Endothelial cell of umbilical vein (primary cell): ENCODE measurements at regions not wholly inside any gene's neighbourhood (a gene's known extent, or its start where the extent isn't known, plus 50 kb on each side); places are given as distances from the start of the nearest gene placed in this dataset.

Experiments
- BruUV-seq: library from RNA; stranded (reverse); fragments of 400-500 nt; replicated peaks from 2 replicates; lab custom pipeline; 2021; lab: Mats Ljungman, UMichigan
- CTCF ChIA-PET: fragments of 300-600, 350-600 bp; sonication (Branson Sonifier 250); formaldehyde crosslinking; loops from one replicate; lab custom pipeline; 2021; ENCODE audit warnings: antibody characterized with exemption, inconsistent platforms; lab: Charles Lee
- POLR2A ChIA-PET: fragments of 300-600, 350-600 bp; sonication (Branson Sonifier 250); formaldehyde crosslinking; loops from one replicate; lab custom pipeline; 2021; ENCODE audit warnings: antibody characterized with exemption, inconsistent platforms; lab: Charles Lee
- DNase-seq: peaks from one replicate; pipeline ENCODE4 v3.0.0-alpha.2; 2011; ENCODE audit warnings: low read depth, low spot score
- FAIRE-seq: peaks from 2 replicates; lab custom pipeline; 2011; peaks lifted over from hg19 to GRCh38; lab: Jason Lieb, UNC
- H2AFZ ChIP-seq: 2 replicates; pipeline ENCODE4 v1.6.0; 2012; ENCODE audit warnings: low read depth, low read length, control low read depth, inconsistent platforms
- H3K27ac ChIP-seq: 2 replicates; pipeline ENCODE4 v1.5.1; 2011; ENCODE audit warnings: low read depth, mild to moderate bottlenecking, control low read depth, low read length, moderate library complexity; ENCODE audit not compliant: insufficient read depth
- H3K27me3 ChIP-seq, 2 experiments: 2 replicates each; pipeline versions ENCODE4 v1.6.0 to v1.6.1; 2011; ENCODE audit warnings: low read length in 2 of 2, mixed read lengths in 1 of 2; ENCODE audit not compliant: control insufficient read depth in 2 of 2, insufficient read depth in 2 of 2
- H3K36me3 ChIP-seq, 2 experiments: 2 replicates in 1 of 2; 3 replicates in 1 of 2; pipeline ENCODE4 v1.5.1; 2011; ENCODE audit warnings: low read length in 2 of 2, mild to moderate bottlenecking in 1 of 2, moderate library complexity in 1 of 2; ENCODE audit not compliant: control insufficient read depth in 2 of 2, insufficient read depth in 2 of 2; ENCODE audit errors: extremely low read depth in 1 of 2
- H3K4me1 ChIP-seq: 3 replicates; pipeline ENCODE4 v1.5.1; 2011; ENCODE audit warnings: mild to moderate bottlenecking, low read length; ENCODE audit not compliant: control insufficient read depth, insufficient read depth; ENCODE audit errors: extremely low read depth
- H3K4me2 ChIP-seq: 2 replicates; pipeline ENCODE4 v1.6.1; 2011; ENCODE audit warnings: low read length, control low read depth, mixed read lengths; ENCODE audit not compliant: insufficient read depth
- H3K4me3 ChIP-seq, 3 experiments: fragments of 200-600 bp in 1 of 3; sonication (generic), shearing (Covaris generic) in 1 of 3; replicated peaks in 1 of 3; 2 replicates each; pipeline ENCODE4 v1.5.1; 2011 to 2016; ENCODE audit warnings: control low read depth in 3 of 3, low read length in 3 of 3, mild to moderate bottlenecking in 2 of 3, inconsistent platforms in 1 of 3, low read depth in 1 of 3, moderate library complexity in 1 of 3; ENCODE audit not compliant: insufficient read depth in 1 of 3
- H3K79me2 ChIP-seq: 2 replicates; pipeline ENCODE4 v1.6.0; 2012; ENCODE audit warnings: low read length, inconsistent platforms; ENCODE audit not compliant: control insufficient read depth, insufficient read depth
- H3K9ac ChIP-seq: replicated peaks from 2 replicates; pipeline ENCODE3; 2011; ENCODE audit warnings: low read length, control low read depth; ENCODE audit not compliant: insufficient read depth; ENCODE audit errors: extremely low read depth
- H3K9me1 ChIP-seq: replicated peaks from 3 replicates; pipeline ENCODE4 v1.6.0; 2011; ENCODE audit warnings: mild to moderate bottlenecking, low read length; ENCODE audit not compliant: control insufficient read depth, insufficient read depth; ENCODE audit errors: extremely low read depth
- H3K9me3 ChIP-seq: replicated peaks from 2 replicates; pipeline ENCODE4 v1.5.1; 2012; ENCODE audit warnings: low read length, inconsistent platforms; ENCODE audit not compliant: control insufficient read depth, insufficient read depth
- H4K20me1 ChIP-seq: replicated peaks from 2 replicates; pipeline ENCODE3; 2011; ENCODE audit warnings: mild to moderate bottlenecking, low read length; ENCODE audit not compliant: control insufficient read depth, insufficient read depth; ENCODE audit errors: extremely low read depth
- EZH2 ChIP-seq: IDR thresholded peaks from 2 replicates; pipeline ENCODE4 v1.6.1; 2012; ENCODE audit warnings: borderline replicate concordance, low read depth, mild to moderate bottlenecking, moderate library complexity, low read length, inconsistent platforms; ENCODE audit not compliant: severe bottlenecking
- FOS ChIP-seq: IDR thresholded peaks from 2 replicates; pipeline ENCODE4 v1.6.1; 2011; ENCODE audit warnings: mild to moderate bottlenecking, low read length, moderate library complexity, borderline replicate concordance; ENCODE audit not compliant: insufficient read depth
- JUN ChIP-seq: IDR thresholded peaks from 2 replicates; pipeline ENCODE4 v1.6.1; 2011; ENCODE audit warnings: borderline replicate concordance, low read depth; ENCODE audit not compliant: insufficient read length, insufficient read depth
- MYC ChIP-seq: IDR thresholded peaks from one replicate; pipeline ENCODE4 v1.6.1; 2011; ENCODE audit warnings: mild to moderate bottlenecking, low read depth, low read length
- POLR2A ChIP-seq: IDR thresholded peaks from 2 replicates; pipeline ENCODE4 v1.6.1; 2012; ENCODE audit warnings: low read depth, mild to moderate bottlenecking, control low read depth, low read length
- dilution Hi-C: fragments of 300-500 bp; cut with MboI; formaldehyde crosslinking; loops from one replicate; pipeline ENCODE4 v1.15.0; 2019; ENCODE audit warnings: low sequenced_read_pairs; ENCODE audit not compliant: extremely low pct_ligation_motif_present
- intact Hi-C: fragments of 100-400 bp; cut with micrococcal nuclease; formaldehyde crosslinking; loops from one replicate; pipeline ENCODE4 v1.10.0; 2022
- TF ChIP-seq, protein P1 (sequence below), 2 donors: IDR thresholded peaks; 1 replicate in 1 of 2; 2 replicates in 1 of 2; pipeline ENCODE4 v1.5.1; 2011; ENCODE audit warnings: low read length in 2 of 2, mild to moderate bottlenecking in 2 of 2, moderate library complexity in 2 of 2, control low read depth in 1 of 2, inconsistent platforms in 1 of 2, low read depth in 1 of 2; ENCODE audit not compliant: insufficient read depth in 1 of 2; ENCODE audit errors: extremely low read depth in 1 of 2
- TF ChIP-seq, protein P2 (sequence below): IDR thresholded peaks from 2 replicates; pipeline ENCODE4 v1.6.1; 2011; ENCODE audit not compliant: insufficient read depth, insufficient read length

DNA sequence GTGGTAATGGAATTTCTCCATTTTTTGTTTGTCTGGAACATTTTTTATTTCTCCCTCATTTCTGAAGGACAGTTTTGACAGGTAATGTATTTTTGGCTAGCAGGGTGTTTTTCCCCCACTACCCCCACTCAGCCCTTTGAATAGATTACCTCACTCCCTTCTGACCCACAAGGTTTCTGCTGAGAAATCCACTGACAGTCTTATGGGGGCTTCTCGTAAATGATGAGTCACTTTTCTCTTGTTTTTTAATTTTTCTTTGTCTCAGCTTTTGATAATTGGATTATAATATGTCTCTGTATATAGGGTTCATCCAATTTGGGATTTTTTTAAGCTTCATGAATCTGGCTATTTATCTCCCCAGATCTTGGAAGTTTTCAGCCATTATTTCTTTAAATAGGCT is 74.7 kb upstream of the CCDC71L start:
- Histone ChIP-seq H3K27me3 (no peaks in the 10 kb centered on the region), H2AFZ (no peak overlapping the region), H4K20me1 (no peaks in the 10 kb centered on the region), H3K9me3 (no peaks in the 10 kb centered on the region), H3K36me3 (no peaks in the 10 kb centered on the region), H3K4me2 (no peak overlapping the region), H3K79me2 (no peaks in the 10 kb centered on the region), H3K27ac (no peak overlapping the region), H3K4me3 (no peak overlapping the region), H3K4me1 (peaks cover 28% of the 10 kb centered on the region), H3K9ac (no peak overlapping the region), H3K9me1 (no peaks in the 10 kb centered on the region)
- CTCF ChIA-PET = interaction anchor here (0.7 to 3.2 kb wide), 19 partner anchors 13 to 558 kb away, joined by 3 to 158 read pairs (median 9); partner anchors contain the start of gene CCDC71L
- intact Hi-C loops (loop anchor here (1.0 to 5.0 kb wide), 9 partner anchors 17 to 559 kb away; partner anchors contain the start of gene NAMPT), dilution Hi-C loops (no loop called here)
- POLR2A ChIA-PET = interaction anchor here (1.4 kb wide), 1 partner anchor 75 kb away, joined by 8 read pairs; the partner anchor contains the start of gene CCDC71L
- FAIRE-seq = no peak
- TF ChIP-seq MYC (no peak), EZH2 (no peak), POLR2A (no peak), JUN (no peak), FOS (no peak)
- TF ChIP-seq, protein P1, sequence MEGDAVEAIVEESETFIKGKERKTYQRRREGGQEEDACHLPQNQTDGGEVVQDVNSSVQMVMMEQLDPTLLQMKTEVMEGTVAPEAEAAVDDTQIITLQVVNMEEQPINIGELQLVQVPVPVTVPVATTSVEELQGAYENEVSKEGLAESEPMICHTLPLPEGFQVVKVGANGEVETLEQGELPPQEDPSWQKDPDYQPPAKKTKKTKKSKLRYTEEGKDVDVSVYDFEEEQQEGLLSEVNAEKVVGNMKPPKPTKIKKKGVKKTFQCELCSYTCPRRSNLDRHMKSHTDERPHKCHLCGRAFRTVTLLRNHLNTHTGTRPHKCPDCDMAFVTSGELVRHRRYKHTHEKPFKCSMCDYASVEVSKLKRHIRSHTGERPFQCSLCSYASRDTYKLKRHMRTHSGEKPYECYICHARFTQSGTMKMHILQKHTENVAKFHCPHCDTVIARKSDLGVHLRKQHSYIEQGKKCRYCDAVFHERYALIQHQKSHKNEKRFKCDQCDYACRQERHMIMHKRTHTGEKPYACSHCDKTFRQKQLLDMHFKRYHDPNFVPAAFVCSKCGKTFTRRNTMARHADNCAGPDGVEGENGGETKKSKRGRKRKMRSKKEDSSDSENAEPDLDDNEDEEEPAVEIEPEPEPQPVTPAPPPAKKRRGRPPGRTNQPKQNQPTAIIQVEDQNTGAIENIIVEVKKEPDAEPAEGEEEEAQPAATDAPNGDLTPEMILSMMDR (IDR thresholded peaks at IDR 0.05; ENCODE audit: extremely low read depth in 1 of 2, insufficient read depth in 1 of 2, low read depth in 1 of 2, low read length in 2 of 2) = no peak
- TF ChIP-seq, protein P2, sequence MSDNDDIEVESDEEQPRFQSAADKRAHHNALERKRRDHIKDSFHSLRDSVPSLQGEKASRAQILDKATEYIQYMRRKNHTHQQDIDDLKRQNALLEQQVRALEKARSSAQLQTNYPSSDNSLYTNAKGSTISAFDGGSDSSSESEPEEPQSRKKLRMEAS = no peak
- BruUV-seq = no TSS peak
- no peak for DNase-seq
